Stimulated activated CD4-positive, alpha-beta T cell treated with anti-CD3 and anti-CD28 coated beads, Interleukin-1b, Interleukin-23, amount 100 ng/mL, for 4 hours (primary cell): ENCODE measurements at regions not wholly inside any gene's neighbourhood (a gene's known extent, or its start where the extent isn't known, plus 50 kb on each side); places are given as distances from the start of the nearest gene placed in this dataset.
"Not testable (repeated sequence)": the region's sequence is repeated elsewhere in the genome, so short reads cannot be mapped to it uniquely, and the experiment has no call there.

ENCODE experiments used
- DNase-seq, 2 donors: peaks; one replicate each; pipeline ENCODE4 v3.0.0-alpha.2; 2020; ENCODE audit warnings: low read depth in 2 of 2

DNA sequence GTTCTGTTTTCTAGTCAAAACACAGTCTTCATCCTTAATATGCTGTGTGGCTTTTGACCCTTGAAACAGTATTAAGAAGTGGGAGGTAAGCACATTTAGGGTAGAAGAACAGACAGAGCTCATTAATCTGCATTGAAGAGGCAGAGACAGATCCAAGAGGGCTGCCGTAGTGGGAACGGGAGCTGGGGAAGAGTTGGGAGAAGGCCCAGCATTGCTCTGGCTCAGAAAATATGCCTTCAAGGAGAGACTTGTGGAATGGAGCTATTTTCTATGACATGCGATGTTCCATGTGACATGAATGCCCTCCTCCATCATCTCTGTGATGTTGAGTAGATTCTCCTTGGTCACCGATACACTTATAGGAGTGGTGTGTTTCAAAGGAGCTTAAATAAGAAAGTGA, 273.3 kb upstream of the BOD1L1 start:
- DNase-seq: no peak

DNA sequence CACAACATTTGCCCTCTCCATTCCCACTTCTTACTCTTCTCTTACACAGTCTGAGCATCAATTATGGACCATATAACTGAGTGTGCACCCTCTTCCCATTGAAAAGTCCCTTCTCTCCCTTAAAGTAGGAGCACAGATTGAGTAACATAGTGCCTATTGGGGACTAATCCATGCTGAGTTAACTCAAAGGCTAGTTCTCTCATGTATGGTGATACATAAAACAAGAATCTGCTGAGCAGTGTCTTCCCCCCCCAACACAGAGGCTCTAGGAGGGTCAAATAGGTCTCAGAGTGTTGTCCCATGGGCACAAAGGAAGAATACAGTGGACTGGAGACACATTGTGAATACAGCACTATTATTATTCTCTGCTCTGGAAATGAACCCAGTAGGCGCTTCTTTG, 274.6 kb upstream of the BOD1L1 start:
- DNase-seq: no peak

DNA sequence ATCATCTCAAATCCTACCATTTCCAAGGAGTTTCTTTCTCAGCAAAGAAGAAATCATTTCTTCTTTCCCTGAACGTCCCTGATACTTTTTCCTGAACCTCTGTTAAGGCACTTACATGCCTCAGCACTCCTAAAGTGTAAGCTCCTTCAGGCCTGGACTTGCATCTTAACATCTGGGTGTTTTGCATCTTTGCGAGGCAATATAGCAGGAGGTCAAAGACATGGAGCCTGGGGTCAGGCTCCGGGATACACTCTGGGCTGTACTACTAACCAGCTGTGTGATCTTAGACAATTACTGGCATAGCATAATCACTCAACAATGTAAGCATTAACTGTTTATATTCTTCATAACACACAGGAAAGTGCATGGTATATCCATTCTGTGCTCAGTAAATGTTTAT, 275.5 kb upstream of the BOD1L1 start:
- no peak for DNase-seq

DNA sequence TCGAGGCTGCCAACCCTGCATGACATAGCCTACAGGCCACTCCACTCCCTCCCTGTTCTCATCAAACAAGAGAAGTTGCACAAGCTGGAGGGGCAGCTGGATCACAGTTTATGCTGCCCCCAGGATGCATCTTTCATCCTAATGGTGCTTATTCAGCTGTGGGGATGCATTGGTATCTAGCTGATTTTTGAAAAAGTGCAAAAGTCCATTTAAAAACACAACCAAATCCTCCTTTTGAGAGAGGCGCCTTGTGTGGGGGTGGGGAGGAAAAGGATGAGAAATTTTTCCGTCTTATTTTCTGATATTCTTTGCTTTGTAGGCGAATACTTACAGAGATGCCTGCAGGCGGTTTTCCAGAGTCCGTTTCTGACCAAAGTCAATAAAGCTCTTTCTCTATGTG, 276.4 kb upstream of the BOD1L1 start:
- DNase-seq: no peak

DNA sequence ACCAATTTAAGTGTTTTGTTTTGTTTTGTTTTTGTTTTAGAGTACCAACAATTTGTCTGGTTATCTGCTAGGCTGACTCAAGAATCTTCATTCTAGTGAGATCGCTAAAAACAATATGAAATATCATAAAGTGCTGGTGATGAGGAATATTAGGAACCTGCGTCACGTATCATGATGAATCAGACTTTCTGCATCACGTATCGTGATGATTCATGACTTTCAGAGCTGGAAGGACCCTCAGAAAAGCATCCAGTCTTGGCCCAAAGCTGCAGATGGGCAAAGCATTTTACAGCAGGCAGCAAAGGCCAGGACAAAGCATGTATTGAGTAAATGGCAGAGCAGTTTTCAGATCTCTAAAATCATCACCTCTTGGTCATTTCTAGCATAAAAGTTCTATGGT, 278.0 kb upstream of the BOD1L1 start:
- no peak for DNase-seq

DNA sequence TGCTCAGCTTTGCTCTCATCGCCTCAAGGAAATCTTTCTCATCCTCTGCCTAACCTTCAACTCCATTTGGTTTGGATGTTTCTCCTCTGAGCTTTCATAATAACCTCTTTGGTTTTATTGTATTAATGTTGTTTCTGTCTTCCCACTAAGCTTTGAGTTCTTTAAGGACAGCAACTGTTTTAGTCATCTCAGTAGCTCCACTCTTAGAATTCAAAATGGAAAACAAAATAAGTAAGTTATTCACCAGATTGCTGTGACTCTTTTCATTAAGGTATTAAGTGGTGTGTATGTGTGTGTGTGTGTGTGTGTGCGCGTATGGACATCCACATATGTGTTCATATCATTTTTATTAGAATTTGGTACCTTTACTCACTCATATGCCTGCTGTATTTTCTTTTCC, 279.2 kb upstream of the BOD1L1 start:
- DNase-seq: no peak

DNA sequence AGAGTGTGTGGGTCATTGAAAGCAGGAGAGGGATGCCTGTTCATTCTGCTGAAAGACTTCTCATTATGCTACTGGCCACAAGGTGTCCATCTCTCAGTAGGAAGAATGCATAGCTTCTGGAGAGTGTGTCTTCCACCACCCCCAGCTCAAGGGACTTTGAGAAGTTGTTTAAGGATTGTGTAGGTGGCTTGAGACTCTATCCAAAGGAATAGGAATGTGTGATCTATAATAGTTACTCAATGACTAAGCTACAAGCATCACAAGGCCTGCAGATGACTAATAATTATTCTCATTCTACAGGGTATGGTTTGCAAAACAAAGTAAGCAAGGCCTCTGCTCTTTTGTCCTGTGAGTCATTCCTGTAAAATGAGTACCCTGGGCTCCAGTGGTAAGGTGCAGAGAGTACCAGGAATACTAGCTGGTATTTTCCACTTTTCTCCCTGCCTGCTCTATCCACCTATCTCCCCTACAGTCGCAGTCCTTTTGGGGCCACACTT, 279.8 kb upstream of the BOD1L1 start:
- no peak for DNase-seq

DNA sequence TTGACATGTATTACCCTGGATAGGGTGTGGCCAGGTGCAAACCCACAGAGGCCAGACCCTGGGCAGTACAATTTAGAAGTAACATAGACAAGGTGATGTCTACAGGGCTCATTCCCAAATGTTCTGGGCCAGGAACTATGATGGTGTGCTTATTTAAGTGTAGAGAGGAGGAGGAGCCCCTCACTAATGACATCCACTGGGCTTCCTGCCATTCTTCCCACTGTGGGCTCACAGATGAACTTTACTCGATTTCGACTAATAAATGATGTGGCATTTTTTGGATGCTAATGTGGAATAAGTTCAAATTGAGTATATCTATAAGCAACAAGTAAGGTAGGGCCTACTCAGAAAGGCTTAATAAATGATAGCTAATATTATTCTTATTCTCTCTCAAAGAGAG, 280.9 kb upstream of the BOD1L1 start:
- DNase-seq: no peak

DNA sequence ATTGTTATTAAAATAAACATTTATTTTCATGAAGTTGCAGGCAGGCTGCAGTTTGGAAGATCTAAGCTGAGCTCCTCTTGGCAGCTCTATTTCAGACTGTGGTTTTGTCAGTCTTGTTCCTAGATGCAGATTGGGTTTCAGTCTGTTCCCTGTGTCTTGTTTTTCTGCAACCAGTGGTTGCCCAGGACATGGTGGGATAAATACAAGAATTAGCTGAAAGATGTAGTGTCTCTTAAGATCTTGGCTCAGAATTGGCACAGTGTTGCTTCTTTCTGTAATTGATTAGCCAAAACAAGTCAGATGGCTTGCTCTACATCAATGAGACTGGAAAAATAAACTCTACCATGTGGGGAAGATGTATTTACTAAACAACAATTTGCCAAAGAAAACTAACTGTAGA, 283.0 kb upstream of the BOD1L1 start:
- DNase-seq: no peak

DNA sequence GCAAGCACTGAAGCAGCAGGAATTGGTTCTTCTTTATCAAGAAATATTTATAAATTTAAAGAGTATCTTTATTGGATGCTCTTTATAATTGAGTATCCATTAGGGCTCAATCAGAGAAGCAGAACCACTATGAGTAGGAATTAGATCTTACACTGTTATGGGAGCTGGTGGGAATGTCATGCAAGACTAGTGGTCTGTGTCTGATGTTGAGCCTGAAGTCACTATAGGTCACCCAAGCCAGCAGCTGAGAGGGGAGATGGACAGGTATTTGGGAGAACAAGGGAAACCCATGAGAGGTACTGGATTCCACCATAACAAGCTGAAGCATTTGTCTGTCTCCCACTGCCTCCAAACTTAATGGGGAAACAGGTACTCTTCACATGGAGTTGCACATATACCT, 283.7 kb upstream of the BOD1L1 start:
- DNase-seq: no peak

DNA sequence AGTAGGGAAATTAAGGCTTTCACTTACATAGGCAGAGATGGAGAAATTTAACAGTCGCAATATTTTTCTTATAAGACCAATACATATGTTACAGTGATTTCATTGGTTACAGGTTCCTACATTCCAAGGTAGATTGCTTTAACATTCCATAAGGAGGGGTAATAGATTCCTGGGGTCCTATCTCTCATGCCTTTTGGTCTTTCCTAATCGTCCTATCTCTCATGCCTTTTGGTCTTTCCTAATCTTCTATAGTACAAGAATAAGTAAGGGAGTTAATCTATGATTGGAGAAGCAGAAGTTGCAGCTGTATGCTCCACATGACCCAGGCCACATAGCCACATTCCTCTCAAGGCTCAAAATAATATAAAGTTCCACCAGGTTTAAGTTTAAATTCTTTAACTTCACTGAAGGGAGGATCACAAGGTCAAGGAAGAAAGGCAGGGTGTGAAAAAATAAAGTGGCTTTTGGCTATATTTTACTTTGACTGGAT, 285.0 kb upstream of the BOD1L1 start:
- DNase-seq: no peak

DNA sequence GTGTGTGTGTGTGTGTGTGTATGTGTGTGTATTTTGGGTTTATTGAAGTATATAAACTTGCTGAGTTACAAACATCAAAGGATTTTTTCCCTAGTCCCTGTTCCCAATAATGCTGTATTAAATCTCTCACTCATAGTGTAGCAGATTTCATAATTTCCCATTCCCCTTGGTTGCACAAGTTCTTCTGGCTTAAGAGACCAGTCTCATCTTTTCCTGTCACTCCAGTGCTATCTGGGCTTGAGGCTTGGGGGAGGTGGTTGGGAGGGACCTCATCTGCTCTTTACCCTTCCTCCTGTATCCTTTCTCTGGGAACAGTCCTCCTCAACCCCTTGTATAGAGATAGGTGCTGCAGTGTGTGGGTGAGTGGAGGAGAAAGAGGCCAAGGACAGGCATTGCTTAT, 285.4 kb upstream of the BOD1L1 start:
- DNase-seq: no peak

DNA sequence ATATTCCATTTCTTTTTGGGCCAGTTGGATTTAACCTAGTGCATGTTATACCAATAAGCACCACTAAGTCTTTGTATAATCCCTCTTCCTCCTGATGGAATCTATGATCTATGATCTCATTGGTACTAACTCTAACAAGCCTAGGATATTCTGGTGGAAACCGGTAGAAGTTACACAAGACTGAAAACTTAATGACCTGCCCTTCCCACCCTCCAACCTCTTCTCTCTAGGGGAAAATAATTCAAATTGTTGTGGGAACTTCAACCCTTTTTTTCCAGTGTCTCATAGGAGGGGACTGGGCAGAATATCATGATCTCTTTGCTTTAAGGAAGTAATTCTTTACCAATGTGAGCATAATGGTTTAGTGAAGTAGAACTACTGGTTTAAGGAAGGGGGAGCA, 289.5 kb upstream of the BOD1L1 start:
- no peak for DNase-seq

DNA sequence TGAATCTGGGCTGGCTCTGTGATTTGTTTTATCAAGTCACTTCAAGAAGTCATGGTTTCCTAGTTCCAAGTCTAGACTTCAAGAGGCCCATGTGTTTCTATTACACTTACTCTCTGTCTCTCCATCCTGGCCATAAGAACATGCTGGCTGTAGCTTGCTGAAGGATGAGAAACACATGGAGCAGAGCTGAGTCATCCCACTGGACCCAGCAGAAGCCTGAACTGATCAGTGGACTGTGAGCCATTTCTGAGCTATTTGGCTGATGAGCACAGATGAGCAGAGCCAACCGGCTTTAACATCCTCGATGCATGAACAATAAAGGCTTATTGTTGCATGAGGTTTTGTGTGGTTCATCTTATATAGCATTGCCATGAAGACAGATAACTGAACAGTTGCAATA, 290.6 kb upstream of the BOD1L1 start:
- no peak for DNase-seq

DNA sequence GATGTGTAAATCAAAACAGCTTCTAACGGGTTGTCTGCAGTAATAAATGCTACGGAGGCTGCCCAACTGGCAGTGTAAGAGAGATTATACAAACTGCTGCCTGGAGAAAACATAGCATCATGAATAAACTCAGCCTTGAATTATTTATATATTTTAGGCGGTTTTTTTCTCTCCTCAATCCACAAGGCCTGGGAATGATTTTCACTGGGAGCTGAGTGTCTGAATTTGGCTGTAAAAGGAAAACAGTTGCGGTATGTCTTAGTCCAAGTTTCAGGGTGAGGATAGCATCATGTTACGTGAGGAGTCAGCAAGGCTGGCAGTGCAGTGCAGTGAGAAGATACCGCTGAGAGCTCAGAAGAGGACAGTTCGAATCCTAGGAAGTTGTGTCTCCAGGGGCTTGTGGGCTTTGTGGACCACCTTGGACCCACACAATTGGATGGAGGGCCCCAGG, 291.5 kb upstream of the BOD1L1 start:
- no peak for DNase-seq

DNA sequence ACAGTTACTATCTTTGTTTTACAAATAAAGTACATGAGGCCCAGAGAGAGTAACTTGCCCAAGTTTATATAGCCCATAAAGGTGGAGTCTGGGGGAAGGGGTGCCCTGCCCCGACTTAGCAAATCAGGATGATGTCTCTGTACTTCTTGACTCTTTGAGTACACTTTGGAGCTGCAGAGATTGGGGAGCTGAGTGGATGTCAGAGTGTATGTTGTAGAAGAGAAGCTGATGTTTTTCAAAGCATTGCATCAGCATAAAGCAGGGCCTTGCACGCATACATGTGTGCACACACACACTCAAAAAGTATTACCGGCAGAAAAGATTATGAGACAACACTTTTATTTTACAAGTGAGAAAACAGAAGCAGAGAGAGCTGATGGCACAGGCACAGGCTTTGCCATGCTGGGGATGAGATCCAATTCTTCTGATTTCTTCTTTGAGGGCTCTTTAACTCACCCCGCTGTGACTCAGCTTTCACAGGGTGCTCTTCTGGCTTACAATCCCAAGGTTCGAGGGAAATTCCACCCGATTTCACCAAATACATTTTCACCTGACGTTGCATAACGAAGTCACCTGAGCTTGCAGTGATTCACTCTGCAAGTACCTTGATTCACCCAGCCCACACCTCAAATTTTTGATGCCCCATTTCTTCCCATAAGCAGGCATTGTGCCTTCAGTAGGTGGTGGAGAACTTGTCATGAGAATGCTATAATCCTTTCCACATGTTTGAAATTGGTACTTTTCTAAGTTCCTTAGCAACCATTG, 292.8 kb upstream of the BOD1L1 start:
- no peak for DNase-seq

DNA sequence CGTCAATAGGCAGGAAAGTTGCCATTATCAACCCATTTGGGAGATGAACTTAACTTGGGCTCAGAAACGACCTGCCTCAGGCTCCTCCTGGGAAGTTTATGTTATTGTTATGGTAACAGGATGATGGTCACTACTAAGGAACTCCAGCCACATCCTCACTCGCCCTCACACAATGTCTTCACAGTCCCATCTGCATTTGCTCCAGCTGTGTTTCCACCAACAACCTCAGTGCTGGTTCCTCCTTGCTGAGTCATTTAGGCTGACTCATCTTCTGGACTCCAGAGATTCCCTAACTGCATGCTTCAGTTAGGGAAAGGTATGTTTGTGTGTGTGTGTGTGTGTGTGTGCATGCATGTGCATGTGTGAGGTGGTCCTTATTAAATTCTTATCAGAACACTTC, 293.4 kb upstream of the BOD1L1 start:
- DNase-seq: no peak

DNA sequence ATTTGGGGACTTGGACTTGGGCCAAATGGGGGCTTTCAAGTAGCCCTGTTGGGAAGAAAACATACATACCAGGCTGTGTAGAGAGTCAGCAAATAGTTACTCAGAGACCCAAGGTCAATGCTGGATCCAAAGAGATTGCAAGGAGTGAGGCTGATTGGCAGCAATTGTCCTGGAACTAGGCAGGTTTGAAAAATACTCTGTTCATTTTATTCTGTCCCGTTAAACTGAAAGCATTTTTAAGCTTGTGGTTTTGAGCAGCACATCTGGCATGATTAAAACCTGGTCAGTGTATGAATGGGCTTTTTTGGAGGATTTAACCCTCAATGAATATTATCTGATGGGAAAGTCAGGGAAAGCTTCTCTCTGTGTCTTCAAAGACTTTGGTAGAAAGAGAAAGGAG, 294.3 kb upstream of the BOD1L1 start:
- no peak for DNase-seq

DNA sequence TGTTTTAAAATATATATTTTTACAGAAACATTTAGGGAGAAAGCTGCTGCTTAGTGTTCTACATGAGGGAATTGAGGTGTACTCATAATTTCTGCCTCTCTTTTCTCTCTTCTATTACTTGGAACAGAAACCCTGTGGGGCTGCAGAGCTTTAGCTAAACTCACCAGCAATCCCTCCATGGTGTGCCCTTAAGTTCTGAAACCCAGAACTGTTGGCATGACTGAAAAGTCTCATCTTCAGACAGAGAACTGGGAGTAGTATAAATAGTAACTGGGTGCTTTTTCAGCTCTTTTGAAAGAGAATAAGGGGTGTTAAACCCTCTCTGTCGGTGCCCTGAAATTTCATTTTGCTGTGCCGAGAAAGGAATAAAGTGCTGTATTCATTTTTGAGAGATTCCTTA, 294.9 kb upstream of the BOD1L1 start:
- DNase-seq: no peak

DNA sequence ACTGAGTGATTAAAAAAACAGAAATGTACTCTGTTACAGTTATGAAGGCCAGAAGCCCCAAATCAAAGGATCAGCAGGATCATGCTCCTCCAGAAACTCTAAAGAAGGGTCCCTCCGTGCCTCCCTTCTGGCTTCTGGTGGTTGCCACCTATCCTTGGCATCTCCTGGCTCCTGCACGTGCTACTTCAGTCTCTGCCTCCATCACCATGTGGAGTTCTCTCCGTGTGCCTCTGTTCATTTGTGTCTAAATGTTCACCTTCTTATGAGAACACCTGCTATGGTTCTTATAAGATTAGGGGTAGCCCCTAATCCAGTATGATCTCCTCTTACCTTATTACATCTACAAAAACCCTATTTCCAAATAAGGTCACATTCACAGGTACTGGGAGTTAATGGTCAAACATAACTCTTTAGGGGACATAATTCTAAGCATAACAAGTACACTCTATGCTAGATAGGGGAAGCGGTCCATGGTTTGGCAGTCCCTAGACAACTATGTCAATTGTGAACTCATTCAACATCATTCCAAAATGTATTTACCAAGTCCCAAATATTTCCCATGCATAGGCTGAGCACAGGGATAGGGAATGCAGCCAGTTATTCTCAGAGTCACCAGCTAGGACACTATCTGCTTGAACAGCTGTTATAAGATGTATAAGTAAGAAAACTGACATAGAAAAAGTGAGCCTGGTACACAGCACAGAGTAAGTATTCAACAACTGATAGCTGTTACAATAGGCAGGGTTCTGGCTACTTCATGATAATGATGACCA, 295.5 kb upstream of the BOD1L1 start:
- DNase-seq: no peak

DNA sequence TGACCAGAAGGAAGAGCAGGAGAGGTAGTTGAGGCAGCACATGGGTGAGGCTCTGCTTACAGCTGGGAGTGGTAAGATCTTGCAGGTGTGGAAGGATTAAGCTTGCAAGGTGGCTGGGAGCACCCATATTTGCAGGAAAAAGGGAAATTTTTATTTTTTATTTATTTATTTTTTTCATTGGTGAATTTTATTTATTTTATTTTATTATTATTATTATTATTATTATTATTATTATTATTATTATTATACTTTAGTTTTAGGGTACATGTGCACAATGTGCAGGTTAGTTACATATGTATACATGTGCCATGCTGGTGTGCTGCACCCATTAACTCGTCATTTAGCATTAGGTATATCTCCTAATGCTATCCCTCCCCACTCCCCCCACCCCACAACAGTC, 297.4 kb upstream of the BOD1L1 start:
- not testable (repeated sequence) for DNase-seq

DNA sequence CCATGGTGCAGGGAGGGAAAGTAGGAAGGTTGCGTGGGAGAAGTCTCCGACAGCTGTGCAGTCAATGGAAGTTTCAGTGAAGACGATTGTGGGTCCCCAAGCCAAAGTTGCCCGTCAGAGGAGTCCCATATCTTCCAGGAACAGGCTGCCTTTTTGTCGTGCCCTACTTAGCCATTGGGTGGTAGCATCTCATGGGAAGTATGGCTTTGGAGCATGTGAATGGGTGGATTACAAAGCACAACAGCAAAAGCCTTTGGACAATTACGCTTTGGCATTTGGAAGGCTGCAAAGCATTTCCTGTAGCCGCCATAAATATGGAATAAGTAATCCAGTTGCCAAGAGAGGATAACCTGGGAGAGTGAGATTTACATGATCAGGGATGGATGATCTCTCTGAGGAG, 300.7 kb upstream of the BOD1L1 start:
- no peak for DNase-seq

DNA sequence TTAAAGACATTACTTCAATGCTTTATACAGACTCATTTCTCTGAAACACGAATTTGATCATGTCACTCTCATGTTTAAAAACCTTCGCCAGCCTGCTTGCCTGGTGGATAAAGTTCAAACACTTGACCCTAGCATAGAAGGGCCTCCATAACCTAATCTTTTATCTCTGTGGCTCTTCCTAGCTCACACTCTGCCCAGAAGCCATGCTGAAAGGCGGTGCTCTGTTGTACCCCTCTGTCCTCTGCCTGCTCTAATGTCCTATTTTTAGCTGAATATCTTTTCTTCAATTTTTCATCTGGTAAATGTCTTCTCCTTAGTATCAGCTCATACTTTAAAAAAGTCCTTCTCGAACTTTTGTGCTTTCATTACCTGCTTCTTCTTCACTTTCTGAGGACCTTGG, 302.6 kb upstream of the BOD1L1 start:
- DNase-seq: no peak
